ENCODE measurements at regions not wholly inside any gene's neighbourhood (a gene's known extent, or its start where the extent isn't known, plus 50 kb on each side); places are given as distances from the start of the nearest gene placed in this dataset.

DNA sequence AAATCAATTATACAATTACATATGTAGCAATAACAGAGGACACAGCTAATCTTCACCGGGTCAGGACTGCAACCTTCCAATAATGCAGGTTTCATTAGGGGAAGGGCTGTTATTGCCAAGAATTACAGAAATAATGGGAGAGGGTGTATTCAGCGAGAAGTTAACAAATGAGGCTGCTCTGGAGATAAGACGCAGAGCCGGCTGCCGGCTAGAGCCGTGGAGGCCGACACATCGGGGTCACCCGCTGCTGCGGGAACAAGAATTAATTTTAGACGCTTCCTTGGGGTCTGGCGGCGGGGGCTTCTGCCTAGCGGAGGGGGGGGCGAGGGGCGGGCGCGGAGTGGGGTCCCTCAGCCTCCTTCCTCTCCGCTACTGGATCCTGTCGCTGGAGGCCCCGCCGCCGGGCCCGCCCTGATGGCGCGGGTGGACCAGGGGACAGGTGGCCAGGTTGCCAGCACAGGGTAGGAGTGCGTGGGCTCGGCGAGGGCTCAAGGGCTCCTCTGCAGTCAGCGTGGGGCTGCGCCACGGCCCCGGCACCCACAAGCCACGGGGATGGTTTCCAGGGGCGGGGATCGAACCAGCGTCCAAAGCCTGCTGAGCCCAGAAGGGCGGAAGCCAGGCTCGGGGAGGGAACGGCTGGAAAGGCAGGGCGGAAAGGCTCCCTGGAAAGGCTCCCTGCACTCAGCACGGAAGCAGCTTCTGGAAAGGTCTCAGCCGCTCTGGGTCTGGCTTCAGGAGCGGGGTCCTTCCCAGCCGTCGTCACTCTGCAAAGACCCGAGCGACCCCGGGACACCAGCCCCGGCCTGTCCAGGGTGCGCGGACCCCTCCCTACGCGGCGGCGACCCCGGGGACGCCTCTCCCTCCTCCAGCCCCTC lies 113.8 kb upstream of the NKX1-1 start:
- TF ChIP-seq CTCF (conservative IDR thresholded peaks at IDR 0.05) = no peak
- no peak for TF ChIP-seq ZFX (IDR thresholded peaks at IDR 0.05)

All from C4-2B (cell line).